Epidermal melanocyte (primary cell): ENCODE measurements at regions not wholly inside any gene's neighbourhood (a gene's known extent, or its start where the extent isn't known, plus 50 kb on each side); places are given as distances from the start of the nearest gene placed in this dataset.
"Not testable (repeated sequence)": the region's sequence is repeated elsewhere in the genome, so short reads cannot be mapped to it uniquely, and the experiment has no call there.

Source experiments
- DNase-seq: peaks from one replicate; pipeline ENCODE4 v3.0.0; 2011; ENCODE audit warnings: low spot score; ENCODE audit not compliant: insufficient read length

- no peak for DNase-seq
These were observed 756.0 kb upstream of the PCDH20 start for GRCh38 chr13:62171697-62172096.

DNA sequence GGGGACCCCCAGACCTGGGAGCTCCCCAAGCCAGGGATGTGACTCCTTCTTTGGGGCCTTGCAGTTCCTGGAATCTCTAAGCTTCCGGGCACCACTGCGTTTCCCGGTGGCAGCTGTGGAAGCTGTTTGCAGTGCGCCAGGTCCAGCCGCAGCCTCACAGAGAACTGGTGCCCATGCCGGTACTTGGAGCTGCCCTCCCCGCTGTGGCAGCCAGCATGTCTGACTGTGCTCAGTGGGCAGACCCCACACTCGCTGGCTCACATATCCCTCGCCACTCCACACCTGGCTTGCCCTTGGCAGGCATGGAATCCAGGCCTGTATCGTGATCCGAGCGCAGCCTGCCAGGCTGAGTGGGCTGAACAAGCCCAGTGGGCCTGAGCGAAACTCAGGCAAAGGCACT lies 753.2 kb upstream of the PCDH20 start:
- no peak for DNase-seq

DNA sequence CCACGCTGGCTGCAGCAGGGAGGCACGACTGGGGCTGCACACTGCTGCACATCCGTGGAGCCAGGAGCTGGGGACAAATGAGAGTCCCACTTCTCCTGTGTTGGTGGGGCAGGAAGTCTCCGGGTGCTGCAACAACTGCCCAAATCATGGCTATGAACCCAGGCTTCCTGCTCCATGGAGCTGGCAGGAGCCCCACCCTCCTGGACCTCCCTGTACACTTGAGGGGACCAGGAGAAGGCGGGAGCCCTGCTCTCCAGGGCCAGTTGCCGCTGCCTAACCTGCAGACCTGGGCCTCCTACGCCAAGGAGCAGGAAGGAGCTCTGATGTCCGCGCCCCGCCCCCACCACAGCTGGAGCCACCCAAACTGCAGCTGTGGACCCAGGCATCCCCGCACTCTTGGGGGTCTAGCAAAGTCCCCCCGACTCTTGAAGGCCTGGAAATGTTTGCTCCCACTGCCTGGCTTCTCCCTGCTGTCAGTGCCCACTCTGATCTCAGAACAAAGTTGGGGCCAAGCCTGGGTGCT lies 752.1 kb upstream of the PCDH20 start:
- no peak for DNase-seq

DNA sequence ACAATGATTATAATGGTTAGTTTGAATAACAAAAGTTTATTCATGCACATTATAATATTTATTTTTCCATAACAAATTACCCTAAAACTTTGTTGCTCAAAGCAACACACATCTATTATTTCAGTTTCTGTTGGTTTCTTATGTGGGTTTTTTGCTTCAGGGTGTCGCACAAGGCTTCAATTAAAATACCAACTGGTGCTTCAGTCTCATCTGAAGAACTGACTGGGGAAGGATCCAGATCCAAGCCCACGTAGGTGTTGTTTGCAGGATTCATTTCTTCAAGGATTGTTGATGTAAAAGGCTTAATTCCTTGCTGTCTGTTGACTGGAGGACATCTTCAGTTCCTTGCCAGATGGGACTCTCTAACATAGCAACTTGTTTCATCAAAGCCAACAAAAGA lies 747.2 kb upstream of the PCDH20 start:
- DNase-seq, result no peak

DNA sequence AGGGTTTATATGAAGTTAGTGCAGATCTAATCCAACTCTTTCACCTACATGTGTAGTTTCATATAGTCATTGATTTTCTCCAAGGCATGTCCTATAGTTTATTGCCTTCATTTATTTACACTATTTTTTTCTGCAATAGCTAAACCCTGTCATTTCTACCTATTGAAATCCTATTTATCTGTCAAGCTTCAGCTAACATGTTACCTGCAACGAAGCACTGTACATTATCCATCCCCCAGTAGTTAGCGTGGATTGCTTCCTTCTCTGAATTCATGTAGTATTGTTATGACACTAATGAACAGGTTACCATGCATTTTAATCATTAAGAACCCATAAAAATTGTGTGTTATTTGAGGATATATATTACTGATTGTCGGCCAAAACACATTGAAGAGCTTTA lies 742.9 kb upstream of the PCDH20 start:
- DNase-seq, result no peak

GRCh38 chr13:62151724-62152123 lies 736.1 kb upstream of the PCDH20 start:
- DNase-seq, result not testable (repeated sequence)

GRCh38 chr13:62142048-62142447 lies 726.4 kb upstream of the PCDH20 start:
- no peak for DNase-seq

- no peak for DNase-seq
These were observed 723.9 kb upstream of the PCDH20 start for GRCh38 chr13:62139597-62139996.

- no peak for DNase-seq
These were observed 722.2 kb upstream of the PCDH20 start for GRCh38 chr13:62137629-62138405.

DNA sequence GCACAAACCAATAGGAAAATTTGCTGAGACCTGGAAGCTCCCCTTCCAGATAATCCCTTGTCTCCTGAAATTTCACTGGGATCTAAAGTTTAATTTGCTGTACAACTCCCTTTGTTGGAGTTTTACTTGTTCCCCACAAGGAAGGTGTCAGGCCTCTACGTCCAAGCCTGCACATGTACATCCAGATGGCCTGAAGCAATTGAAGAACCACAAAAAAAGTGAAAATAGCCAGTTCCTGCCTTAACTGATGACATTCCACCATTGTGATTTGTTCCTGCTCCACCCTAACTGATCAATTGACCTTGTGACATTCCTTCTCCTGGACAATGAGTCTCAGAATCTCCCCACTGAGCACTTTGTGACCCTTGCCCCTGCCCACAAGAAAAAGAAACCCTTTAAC lies 716.0 kb upstream of the PCDH20 start:
- DNase-seq, result no peak

- DNase-seq, result no peak
These were observed 714.7 kb upstream of the PCDH20 start for GRCh38 chr13:62130062-62130970.

DNA sequence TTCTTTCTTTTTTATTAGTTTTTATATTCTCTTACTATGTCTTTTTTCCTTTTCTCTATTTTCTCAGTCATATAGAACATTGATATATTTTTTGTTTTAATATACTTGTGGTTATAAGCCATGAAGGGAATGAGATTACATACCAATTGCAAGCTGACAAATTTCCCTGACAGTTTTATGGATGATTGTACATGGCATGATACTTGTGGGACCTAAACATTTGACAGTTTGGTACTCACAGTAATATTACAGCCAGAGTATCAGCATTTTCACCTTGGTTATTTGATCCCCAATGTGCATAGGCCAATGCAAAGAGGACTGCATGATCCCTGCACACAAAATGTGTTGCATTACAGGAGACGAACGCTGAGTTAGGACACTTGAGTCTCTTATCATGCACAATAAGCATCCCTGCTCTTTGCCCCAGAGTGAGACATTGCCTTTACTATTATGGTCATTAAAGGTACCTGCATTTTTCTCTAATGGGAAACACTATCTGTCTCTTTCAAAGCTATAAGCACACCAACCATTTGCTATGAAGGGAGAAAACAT lies 713.4 kb upstream of the PCDH20 start:
- DNase-seq, result no peak

DNA sequence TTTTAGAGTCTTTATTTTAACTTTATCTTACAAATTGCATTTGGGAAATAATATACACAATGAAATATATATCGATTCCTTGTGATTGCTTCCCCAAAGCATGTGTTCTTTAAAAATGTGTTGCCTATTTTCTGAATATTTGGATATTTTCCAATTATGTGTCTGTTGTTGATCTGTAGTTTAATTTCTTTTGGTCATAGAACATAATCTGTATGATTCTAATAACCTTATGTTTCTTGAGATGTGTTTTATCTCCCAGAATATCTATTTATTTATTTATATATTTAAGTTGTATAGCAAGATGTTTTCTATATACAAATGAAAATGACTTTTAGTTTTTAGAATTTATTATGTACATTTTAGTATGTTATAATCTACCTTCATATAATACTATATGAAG lies 710.8 kb upstream of the PCDH20 start:
- no peak for DNase-seq

DNA sequence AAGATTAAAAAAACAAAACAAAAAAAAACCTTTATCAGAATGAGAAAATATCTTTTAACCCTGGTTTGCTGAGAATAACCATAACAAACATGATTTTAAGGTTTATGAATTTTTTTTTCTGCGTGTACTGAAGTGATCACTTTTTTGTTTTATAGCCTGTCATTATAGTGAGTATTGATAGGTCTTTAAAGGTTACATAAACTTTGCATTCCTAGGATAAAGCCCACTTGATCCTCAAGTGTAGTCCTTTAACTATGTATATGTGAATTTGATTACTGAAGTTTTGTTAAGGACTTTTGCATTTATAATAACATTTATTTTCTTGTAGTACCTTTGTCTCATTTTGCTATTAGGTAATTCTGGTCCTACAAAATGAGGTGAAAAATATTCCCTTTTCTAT lies 709.8 kb upstream of the PCDH20 start:
- DNase-seq, result no peak

GRCh38 chr13:62123409-62123808 lies 707.8 kb upstream of the PCDH20 start:
- no peak for DNase-seq

DNA sequence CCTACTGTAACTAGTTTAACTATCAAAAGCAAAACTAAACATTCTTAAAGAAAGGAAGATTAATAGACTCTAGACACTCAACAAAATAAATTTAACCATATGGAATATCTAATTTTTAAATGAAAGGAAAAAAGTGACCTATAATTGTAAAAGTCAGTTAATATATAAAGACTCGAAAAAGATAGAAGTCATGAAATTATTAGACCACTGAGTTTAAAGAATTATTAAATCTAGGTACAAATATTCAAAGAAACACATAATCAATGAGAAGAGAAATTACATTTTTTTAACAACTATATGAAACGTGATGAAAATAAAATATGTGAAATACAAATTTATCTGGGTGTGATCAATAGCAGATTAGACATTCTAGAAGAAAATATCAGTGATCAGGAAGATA lies 706.8 kb upstream of the PCDH20 start:
- DNase-seq, result no peak

- peak; percentile 21 for DNase-seq
These were observed 704.4 kb upstream of the PCDH20 start for GRCh38 chr13:62119739-62120700.

GRCh38 chr13:62115831-62116230 lies 700.2 kb upstream of the PCDH20 start:
- DNase-seq, result no peak

GRCh38 chr13:62113179-62113578 lies 697.5 kb upstream of the PCDH20 start:
- no peak for DNase-seq

GRCh38 chr13:62110079-62110478 lies 694.4 kb upstream of the PCDH20 start:
- DNase-seq, result no peak

GRCh38 chr13:62104136-62104535 lies 688.5 kb upstream of the PCDH20 start:
- DNase-seq, result not testable (repeated sequence)
